Omental fat pad (tissue), 3 donors: ENCODE measurements at regions not wholly inside any gene's neighbourhood (a gene's known extent, or its start where the extent isn't known, plus 50 kb on each side); places are given as distances from the start of the nearest gene placed in this dataset.

Experiments used
- ATAC-seq: fragments of 150-250 bp; one replicate; pipeline ENCODE4 v1.9.1; 2016; ENCODE audit warnings: mild to moderate bottlenecking, moderate library complexity; ENCODE audit not compliant: low FRiP score
- DNase-seq: peaks from one replicate; pipeline ENCODE4 v3.0.0-alpha.2; 2019; ENCODE audit warnings: low spot score
- TF ChIP-seq, protein P1 (sequence below), 3 donors: fragments of 450-650 bp; IDR thresholded peaks; one replicate each; pipeline ENCODE4 v1.5.1; 2016 to 2017; ENCODE audit warnings: antibody characterized with exemption in 3 of 3, mild to moderate bottlenecking in 3 of 3, moderate library complexity in 2 of 3

DNA sequence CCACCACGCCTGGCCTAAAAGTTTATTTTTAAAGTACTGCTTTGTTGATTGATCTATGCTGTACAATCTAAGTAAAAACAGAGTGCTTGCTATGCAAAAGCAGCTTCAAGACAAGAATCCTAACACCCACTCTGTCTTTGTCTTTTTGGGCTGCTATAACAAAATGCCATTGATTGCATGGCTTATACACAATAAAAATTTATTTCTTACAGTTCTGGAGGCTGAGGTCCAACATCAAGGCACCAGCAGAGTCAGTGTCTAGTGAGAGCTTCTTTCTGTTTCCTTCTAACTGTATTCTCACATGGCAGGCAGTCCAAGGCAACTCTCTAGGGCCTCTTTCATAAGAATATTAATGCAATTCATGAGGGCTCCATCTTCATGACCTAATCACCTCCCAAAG is 63.6 kb upstream of the GJA5 start:
- DNase-seq (no peak), ATAC-seq (no peak)
- TF ChIP-seq, protein P1, sequence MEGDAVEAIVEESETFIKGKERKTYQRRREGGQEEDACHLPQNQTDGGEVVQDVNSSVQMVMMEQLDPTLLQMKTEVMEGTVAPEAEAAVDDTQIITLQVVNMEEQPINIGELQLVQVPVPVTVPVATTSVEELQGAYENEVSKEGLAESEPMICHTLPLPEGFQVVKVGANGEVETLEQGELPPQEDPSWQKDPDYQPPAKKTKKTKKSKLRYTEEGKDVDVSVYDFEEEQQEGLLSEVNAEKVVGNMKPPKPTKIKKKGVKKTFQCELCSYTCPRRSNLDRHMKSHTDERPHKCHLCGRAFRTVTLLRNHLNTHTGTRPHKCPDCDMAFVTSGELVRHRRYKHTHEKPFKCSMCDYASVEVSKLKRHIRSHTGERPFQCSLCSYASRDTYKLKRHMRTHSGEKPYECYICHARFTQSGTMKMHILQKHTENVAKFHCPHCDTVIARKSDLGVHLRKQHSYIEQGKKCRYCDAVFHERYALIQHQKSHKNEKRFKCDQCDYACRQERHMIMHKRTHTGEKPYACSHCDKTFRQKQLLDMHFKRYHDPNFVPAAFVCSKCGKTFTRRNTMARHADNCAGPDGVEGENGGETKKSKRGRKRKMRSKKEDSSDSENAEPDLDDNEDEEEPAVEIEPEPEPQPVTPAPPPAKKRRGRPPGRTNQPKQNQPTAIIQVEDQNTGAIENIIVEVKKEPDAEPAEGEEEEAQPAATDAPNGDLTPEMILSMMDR (IDR thresholded peaks at IDR 0.05): no peak

DNA sequence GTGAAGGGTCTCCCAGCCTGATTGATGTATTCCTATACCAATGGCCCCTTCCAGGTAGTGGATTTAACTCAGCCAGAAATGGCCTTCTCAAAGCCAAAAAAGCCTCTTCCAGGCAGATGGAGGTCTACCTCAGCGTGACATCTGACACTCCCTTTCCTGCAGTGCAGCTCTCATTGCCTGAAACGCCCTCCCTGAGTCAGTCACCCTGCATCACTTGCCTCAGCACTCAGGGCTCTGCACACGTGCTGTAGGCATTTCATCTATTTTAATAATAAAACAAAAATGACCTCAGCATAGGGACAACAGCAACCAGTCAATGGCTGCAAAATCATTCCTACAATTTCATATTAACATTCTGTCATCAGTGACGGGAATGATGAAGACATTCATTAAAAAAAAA is 64.4 kb upstream of the GJA5 start:
- ATAC-seq (no peak), DNase-seq (no peak)
- TF ChIP-seq, protein P1 (IDR thresholded peaks at IDR 0.05): no peak

DNA sequence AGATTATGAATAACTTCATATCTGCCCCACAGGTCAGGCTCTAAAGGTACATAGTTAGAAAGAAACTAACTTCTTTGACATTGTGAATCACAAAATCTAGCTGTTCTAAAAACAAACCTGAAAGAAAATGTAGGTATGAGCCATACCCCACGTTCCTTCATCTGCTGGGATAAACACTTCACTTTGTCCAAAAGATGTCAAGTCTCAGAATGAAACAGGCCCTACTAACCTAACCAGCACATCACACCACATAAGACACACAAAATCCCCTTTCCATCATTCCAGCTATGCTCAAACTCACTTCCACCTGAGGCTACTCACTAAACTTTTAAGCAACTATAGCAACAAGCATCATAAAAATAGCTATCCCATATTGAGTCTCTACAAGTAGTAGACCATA is 65.2 kb upstream of the GJA5 start:
- DNase-seq (no peak), ATAC-seq (no peak)
- TF ChIP-seq, protein P1 (IDR thresholded peaks at IDR 0.05): no peak

DNA sequence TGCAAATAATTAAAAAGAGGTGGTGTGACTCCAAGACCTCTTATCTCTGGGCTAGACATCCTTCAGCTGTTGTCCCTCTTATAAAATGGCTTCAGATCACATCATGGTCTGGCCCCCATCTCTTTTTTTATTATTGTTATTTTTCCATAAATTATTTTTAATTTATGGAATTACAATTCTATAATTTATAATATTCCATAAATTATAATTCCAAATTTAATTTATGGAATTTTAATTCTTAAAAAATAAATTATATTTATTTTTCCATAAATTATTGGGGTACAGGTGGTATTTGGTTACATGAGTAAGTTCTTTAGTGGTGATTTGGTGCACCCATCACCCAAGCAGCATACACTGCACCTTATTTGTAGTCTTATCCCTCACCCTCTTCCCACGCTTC is 65.9 kb upstream of the GJA5 start:
- TF ChIP-seq, protein P1 (IDR thresholded peaks at IDR 0.05): no peak
- no peak for ATAC-seq
- DNase-seq: no peak

DNA sequence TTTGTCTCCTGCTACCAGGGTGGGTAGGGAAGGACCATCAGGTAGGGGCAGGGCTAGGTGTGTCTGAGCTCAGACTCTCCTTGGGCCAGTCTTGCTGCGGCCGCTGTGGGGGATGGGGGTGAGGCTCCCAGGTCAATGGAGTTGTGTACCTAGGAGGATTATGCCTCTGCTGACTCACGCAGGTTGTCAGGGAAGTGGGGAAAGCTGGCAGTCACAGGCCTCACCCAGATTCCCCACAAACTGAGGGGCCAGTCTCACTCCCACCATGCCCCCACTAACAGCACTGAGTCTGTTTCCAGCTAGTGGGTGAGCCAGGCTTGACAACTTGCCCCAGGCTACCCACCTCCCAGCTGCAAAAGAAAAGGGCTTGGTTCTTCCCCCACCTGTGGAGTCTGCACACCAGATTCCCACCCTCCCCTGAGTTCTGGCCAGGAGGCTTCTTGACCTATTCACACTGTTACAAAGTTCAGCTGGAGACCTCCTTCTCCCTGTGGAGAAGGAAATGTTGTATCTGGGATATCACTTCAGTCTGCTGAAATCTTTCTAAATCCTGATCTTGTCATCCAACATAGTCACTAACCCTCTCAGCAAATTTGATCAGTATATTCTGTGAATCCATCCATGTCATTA is 69.2 kb upstream of the GJA8 start:
- ATAC-seq: no peak
- TF ChIP-seq, protein P1 (IDR thresholded peaks at IDR 0.05): no peak
- no peak for DNase-seq

DNA sequence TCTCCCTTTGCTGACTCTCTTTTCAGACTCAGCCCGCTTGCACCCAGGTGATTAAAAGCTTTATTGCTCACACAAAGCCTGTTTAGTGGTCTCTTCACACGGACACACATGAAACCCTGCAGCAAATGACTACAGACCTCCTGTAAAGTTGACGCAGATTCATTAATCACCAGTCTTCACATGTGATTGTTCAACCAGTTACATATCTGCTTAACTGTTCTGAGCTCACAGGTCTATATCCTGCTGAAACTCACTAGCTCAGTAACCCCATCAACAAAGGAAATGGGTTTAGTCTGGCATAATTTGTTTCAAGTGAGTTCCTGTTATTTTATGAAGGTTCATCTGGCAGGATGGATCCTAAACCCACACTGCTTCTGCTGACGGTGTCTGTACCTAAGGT is 68.4 kb upstream of the GJA8 start:
- ATAC-seq: no peak
- TF ChIP-seq, protein P1 (IDR thresholded peaks at IDR 0.05): no peak
- DNase-seq: no peak

DNA sequence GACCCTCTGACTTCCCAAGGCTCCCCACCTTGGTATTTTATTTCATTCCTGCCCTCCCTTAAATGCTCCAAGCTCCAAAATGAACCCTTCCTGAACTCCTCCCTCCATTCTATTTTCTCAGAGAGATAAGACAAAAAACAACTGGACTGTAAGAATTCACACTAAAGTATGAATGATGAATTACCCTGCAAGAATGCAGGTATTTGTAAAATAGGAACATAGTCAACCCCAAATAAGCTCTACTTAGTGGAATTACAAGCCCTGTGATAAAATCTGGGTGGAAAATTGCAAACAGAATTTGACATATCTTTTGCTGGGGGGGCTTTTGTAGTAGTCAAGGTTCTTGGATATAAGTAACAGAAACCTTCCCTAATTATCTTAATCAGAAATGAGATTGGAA is 67.8 kb upstream of the GJA8 start:
- TF ChIP-seq, protein P1 (IDR thresholded peaks at IDR 0.05): no peak
- no peak for ATAC-seq

More for the DNA sequence above, 67.8 kb upstream of the GJA8 start:
- no peak for DNase-seq
